Stimulated activated CD8-positive, alpha-beta memory T cell treated with anti-CD3 and anti-CD28 coated beads, Interleukin-4, amount 100 ng/mL, for 24 hours (primary cell): ENCODE measurements at regions not wholly inside any gene's neighbourhood (a gene's known extent, or its start where the extent isn't known, plus 50 kb on each side); places are given as distances from the start of the nearest gene placed in this dataset.

Experiments used
- DNase-seq: peaks from one replicate; pipeline ENCODE4 v3.0.0-alpha.2; 2020; ENCODE audit warnings: low read depth

GRCh38 chr9:20197976-20198685, 409.3 kb upstream of the SLC24A2 start:
- no peak for DNase-seq

- DNase-seq = no peak
Measured at GRCh38 chr9:20191228-20191840, 402.5 kb upstream of the SLC24A2 start.

GRCh38 chr9:20189871-20190270, 401.0 kb upstream of the SLC24A2 start:
- DNase-seq = no peak

GRCh38 chr9:20188616-20189369, 400.0 kb upstream of the SLC24A2 start:
- DNase-seq = no peak

GRCh38 chr9:20187318-20187717, 398.5 kb upstream of the SLC24A2 start:
- no peak for DNase-seq

- no peak for DNase-seq
Measured at GRCh38 chr9:20186823-20187222, 398.0 kb upstream of the SLC24A2 start.

- DNase-seq = no peak
Measured at GRCh38 chr9:20186231-20186630, 397.4 kb upstream of the SLC24A2 start.

GRCh38 chr9:20184541-20184940, 395.7 kb upstream of the SLC24A2 start:
- DNase-seq = no peak

- DNase-seq = no peak
Measured at GRCh38 chr9:20178679-20179078, 389.8 kb upstream of the SLC24A2 start.

- no peak for DNase-seq
Measured at GRCh38 chr9:20178197-20178596, 389.4 kb upstream of the SLC24A2 start.

GRCh38 chr9:20170122-20170521, 381.3 kb upstream of the SLC24A2 start:
- DNase-seq = no peak

- DNase-seq = no peak
Measured at GRCh38 chr9:20152151-20152725, 363.4 kb upstream of the SLC24A2 start.

GRCh38 chr9:20148416-20148815, 359.6 kb upstream of the SLC24A2 start:
- DNase-seq = no peak

GRCh38 chr9:20144197-20144596, 355.4 kb upstream of the SLC24A2 start:
- DNase-seq = no peak

GRCh38 chr9:20139763-20140290, 351.0 kb upstream of the SLC24A2 start:
- no peak for DNase-seq

- DNase-seq = no peak
Measured at GRCh38 chr9:20138841-20139240, 350.0 kb upstream of the SLC24A2 start.

GRCh38 chr9:20138116-20138515, 349.3 kb upstream of the SLC24A2 start:
- DNase-seq = no peak

- no peak for DNase-seq
Measured at GRCh38 chr9:20137425-20137824, 348.6 kb upstream of the SLC24A2 start.

GRCh38 chr9:20135119-20135697, 346.4 kb upstream of the SLC24A2 start:
- DNase-seq = no peak

- DNase-seq = no peak
Measured at GRCh38 chr9:20125727-20126126, 336.9 kb upstream of the SLC24A2 start.

GRCh38 chr9:20119566-20119965, 330.7 kb upstream of the SLC24A2 start:
- DNase-seq = no peak

GRCh38 chr9:20117986-20118385, 329.1 kb upstream of the SLC24A2 start:
- DNase-seq = no peak
